ENCODE measurements at regions not wholly inside any gene's neighbourhood (a gene's known extent, or its start where the extent isn't known, plus 50 kb on each side); places are given as distances from the start of the nearest gene placed in this dataset.

- H3K4me1 ChIP-seq (ENCODE audit: insufficient read depth) = peaks cover 12% of the 10 kb centered on the region
- H3K9me3 ChIP-seq (ENCODE audit: low read depth) = no peaks in the 10 kb centered on the region
- H3F3A ChIP-seq (ENCODE audit: insufficient read depth) = no peaks in the 10 kb centered on the region
- TF ChIP-seq EZH2 (IDR thresholded peaks at IDR 0.05; ENCODE audit: insufficient read depth, poor library complexity, severe bottlenecking) = no peak
- H3K27ac ChIP-seq = no peak overlapping the region
- H4K20me1 ChIP-seq (ENCODE audit: insufficient read depth) = no peaks in the 10 kb centered on the region
- in situ Hi-C loops (cut with MboI) = no loop called here
- no peaks in the 10 kb centered on the region for H3K79me2 ChIP-seq (ENCODE audit: insufficient read depth)
- H3K4me2 ChIP-seq (ENCODE audit: unreplicated experiment) = no peak overlapping the region
- peak; percentile 6 for DNase-seq
- no peaks in the 10 kb centered on the region for H3K27me3 ChIP-seq (replicated peaks; ENCODE audit: insufficient read depth)
- peak overlapping the region; percentile 34; the same call in 1 of the 2 replicates for H2AFZ ChIP-seq
- no peaks in the 10 kb centered on the region for H3K36me3 ChIP-seq (ENCODE audit: low read depth)
- no peak overlapping the region for H3K9ac ChIP-seq
- H3K4me3 ChIP-seq = no peak overlapping the region
- peaks cover 3% of the 10 kb centered on the region; the same call in 1 of the 2 replicates for H3K9me2 ChIP-seq (ENCODE audit: insufficient read depth)
- 21 to 26% methylated on average over 8 of the region's 8 CpGs for WGBS, 2 experiments (ENCODE audit: low coverage in 1 of 2, low lambda C conversion rate in 2 of 2, missing lambda C conversion rate in 2 of 2)
These were observed 246.4 kb downstream of the FBXO8 start for GRCh38 chr4:174037049-174037448.

- no peak overlapping the region for H2AFZ ChIP-seq
- DNase-seq = no peak
- WGBS, 2 experiments (ENCODE audit: low coverage in 1 of 2, low lambda C conversion rate in 2 of 2, missing lambda C conversion rate in 2 of 2) = 91 to 92% methylated on average over 4 of the region's 4 CpGs
- TF ChIP-seq EZH2 (IDR thresholded peaks at IDR 0.05; ENCODE audit: insufficient read depth, poor library complexity, severe bottlenecking) (no peak), EZH2phosphoT487 (IDR thresholded peaks at IDR 0.05; ENCODE audit: insufficient read depth, low read depth) (no peak)
- no peak overlapping the region for H3K4me2 ChIP-seq (ENCODE audit: unreplicated experiment)
- no peak overlapping the region for H3K27ac ChIP-seq
- H3K9me2 ChIP-seq (ENCODE audit: insufficient read depth) = peaks cover 3% of the 10 kb centered on the region; the same call in 1 of the 2 replicates
- peaks cover 12% of the 10 kb centered on the region for H3K4me1 ChIP-seq (ENCODE audit: insufficient read depth)
- H3F3A ChIP-seq (ENCODE audit: insufficient read depth) = no peaks in the 10 kb centered on the region
- no peak overlapping the region for H3K4me3 ChIP-seq
- H4K20me1 ChIP-seq (ENCODE audit: insufficient read depth) = no peaks in the 10 kb centered on the region
- H3K36me3 ChIP-seq (ENCODE audit: low read depth) = no peaks in the 10 kb centered on the region
- no peaks in the 10 kb centered on the region for H3K79me2 ChIP-seq (ENCODE audit: insufficient read depth)
- H3K27me3 ChIP-seq (replicated peaks; ENCODE audit: insufficient read depth) = no peaks in the 10 kb centered on the region
- H3K9ac ChIP-seq = no peak overlapping the region
- H3K9me3 ChIP-seq (ENCODE audit: low read depth) = no peaks in the 10 kb centered on the region
- in situ Hi-C loops (cut with MboI) = no loop called here
These were observed 246.9 kb downstream of the FBXO8 start for GRCh38 chr4:174036576-174036975.

GRCh38 chr4:174036111-174036510 is 247.4 kb downstream of the FBXO8 start:
- in situ Hi-C loops (cut with MboI) = no loop called here
- H3K27ac ChIP-seq = no peak overlapping the region
- no peaks in the 10 kb centered on the region for H3F3A ChIP-seq (ENCODE audit: insufficient read depth)
- peak; percentile 37 for DNase-seq
- WGBS, 2 experiments (ENCODE audit: low coverage in 1 of 2, low lambda C conversion rate in 2 of 2, missing lambda C conversion rate in 2 of 2) = 9 to 11% methylated on average over 2 of the region's 2 CpGs
- H3K27me3 ChIP-seq (replicated peaks; ENCODE audit: insufficient read depth) = no peaks in the 10 kb centered on the region
- no peak overlapping the region for H3K9ac ChIP-seq
- H3K79me2 ChIP-seq (ENCODE audit: insufficient read depth) = no peaks in the 10 kb centered on the region
- no peaks in the 10 kb centered on the region for H3K9me3 ChIP-seq (ENCODE audit: low read depth)
- no peak overlapping the region for H2AFZ ChIP-seq
- no peaks in the 10 kb centered on the region for H3K36me3 ChIP-seq (ENCODE audit: low read depth)
- H4K20me1 ChIP-seq (ENCODE audit: insufficient read depth) = no peaks in the 10 kb centered on the region
- peaks cover 12% of the 10 kb centered on the region for H3K4me1 ChIP-seq (ENCODE audit: insufficient read depth)
- peaks cover 3% of the 10 kb centered on the region; the same call in 1 of the 2 replicates for H3K9me2 ChIP-seq (ENCODE audit: insufficient read depth)
- H3K4me2 ChIP-seq (ENCODE audit: unreplicated experiment) = no peak overlapping the region
- no peak overlapping the region for H3K4me3 ChIP-seq
- no peak for TF ChIP-seq EZH2 (IDR thresholded peaks at IDR 0.05; ENCODE audit: insufficient read depth, poor library complexity, severe bottlenecking)
- no peak for TF ChIP-seq EZH2phosphoT487 (IDR thresholded peaks at IDR 0.05; ENCODE audit: insufficient read depth, low read depth)

- H4K20me1 ChIP-seq (ENCODE audit: insufficient read depth) = no peaks in the 10 kb centered on the region
- H3K9ac ChIP-seq = no peak overlapping the region
- DNase-seq = peak; percentile 46
- H3K4me3 ChIP-seq = no peak overlapping the region
- no peaks in the 10 kb centered on the region for H3K36me3 ChIP-seq (ENCODE audit: low read depth)
- no peak overlapping the region for H2AFZ ChIP-seq
- no peaks in the 10 kb centered on the region for H3K9me2 ChIP-seq (ENCODE audit: insufficient read depth)
- H3K79me2 ChIP-seq (ENCODE audit: insufficient read depth) = no peaks in the 10 kb centered on the region
- in situ Hi-C loops (cut with MboI) = no loop called here
- no peak for TF ChIP-seq EZH2 (IDR thresholded peaks at IDR 0.05; ENCODE audit: insufficient read depth, poor library complexity, severe bottlenecking)
- TF ChIP-seq EZH2phosphoT487 (IDR thresholded peaks at IDR 0.05; ENCODE audit: insufficient read depth, low read depth) = no peak
- no peaks in the 10 kb centered on the region for H3K4me1 ChIP-seq (ENCODE audit: insufficient read depth)
- H3K27ac ChIP-seq = no peak overlapping the region
- 73 to 78% methylated on average over 2 of the region's 2 CpGs for WGBS, 2 experiments (ENCODE audit: low coverage in 1 of 2, low lambda C conversion rate in 2 of 2, missing lambda C conversion rate in 2 of 2)
- no peaks in the 10 kb centered on the region for H3F3A ChIP-seq (ENCODE audit: insufficient read depth)
- H3K4me2 ChIP-seq (ENCODE audit: unreplicated experiment) = no peak overlapping the region
- no peaks in the 10 kb centered on the region for H3K9me3 ChIP-seq (ENCODE audit: low read depth)
- no peaks in the 10 kb centered on the region for H3K27me3 ChIP-seq (replicated peaks; ENCODE audit: insufficient read depth)
These were observed 259.8 kb downstream of the FBXO8 start for GRCh38 chr4:174023641-174024040.

GRCh38 chr4:174018236-174018635 is 265.2 kb downstream of the FBXO8 start:
- Histone ChIP-seq H3K79me2 (ENCODE audit: insufficient read depth) (no peaks in the 10 kb centered on the region), H4K20me1 (ENCODE audit: insufficient read depth) (no peaks in the 10 kb centered on the region), H3F3A (ENCODE audit: insufficient read depth) (no peaks in the 10 kb centered on the region), H3K9me3 (ENCODE audit: low read depth) (no peaks in the 10 kb centered on the region), H3K27me3 (replicated peaks; ENCODE audit: insufficient read depth) (no peaks in the 10 kb centered on the region), H2AFZ (no peak overlapping the region), H3K27ac (no peak overlapping the region), H3K4me2 (ENCODE audit: unreplicated experiment) (no peak overlapping the region), H3K9ac (no peak overlapping the region), H3K36me3 (ENCODE audit: low read depth) (no peaks in the 10 kb centered on the region), H3K4me3 (no peak overlapping the region), H3K4me1 (ENCODE audit: insufficient read depth) (no peaks in the 10 kb centered on the region), H3K9me2 (ENCODE audit: insufficient read depth) (no peaks in the 10 kb centered on the region)
- WGBS, 2 experiments (ENCODE audit: low coverage in 1 of 2, low lambda C conversion rate in 2 of 2, missing lambda C conversion rate in 2 of 2) = 82 to 92% methylated on average over 7 of the region's 7 CpGs
- no peak for DNase-seq
- TF ChIP-seq EZH2 (IDR thresholded peaks at IDR 0.05; ENCODE audit: insufficient read depth, poor library complexity, severe bottlenecking) (no peak), EZH2phosphoT487 (IDR thresholded peaks at IDR 0.05; ENCODE audit: insufficient read depth, low read depth) (no peak)
- in situ Hi-C loops (cut with MboI) = no loop called here

Data from GM23248 (cell line).